CD8-positive, alpha-beta memory T cell (primary cell): ENCODE measurements at regions not wholly inside any gene's neighbourhood (a gene's known extent, or its start where the extent isn't known, plus 50 kb on each side); places are given as distances from the start of the nearest gene placed in this dataset.

Experiments used
- CTCF ChIA-PET: fragments of 350-600 bp; sonication (Branson Sonifier 250); formaldehyde crosslinking; loops from one replicate; lab custom pipeline; 2021; ENCODE audit warnings: antibody characterized with exemption; lab: Charles Lee
- POLR2A ChIA-PET: fragments of 350-600 bp; sonication (Branson Sonifier 250); formaldehyde crosslinking; loops from one replicate; lab custom pipeline; 2021; ENCODE audit warnings: antibody characterized with exemption; lab: Charles Lee
- DNase-seq, 5 donors: peaks; one replicate each; pipeline versions ENCODE4 v3.0.0 to v3.0.0-alpha.2; 2020 to 2022; ENCODE audit warnings: mixed read lengths in 1 of 5
- H3K27ac ChIP-seq: one replicate; pipeline ENCODE4 v1.7.0; 2013; ENCODE audit warnings: low read depth, mild to moderate bottlenecking, low read length, moderate library complexity
- H3K27me3 ChIP-seq: 2 replicates; pipeline ENCODE4 v1.7.0; 2013; ENCODE audit warnings: low read length, mild to moderate bottlenecking; ENCODE audit not compliant: insufficient read depth, poor library complexity, severe bottlenecking
- H3K36me3 ChIP-seq: 2 replicates; pipeline ENCODE4 v1.7.0; 2013; ENCODE audit warnings: mild to moderate bottlenecking, low read length, moderate library complexity; ENCODE audit not compliant: insufficient read depth
- H3K4me1 ChIP-seq: 2 replicates; pipeline ENCODE4 v1.7.0; 2013; ENCODE audit warnings: mild to moderate bottlenecking, low read length, moderate library complexity; ENCODE audit not compliant: insufficient read depth
- H3K4me3 ChIP-seq: 2 replicates; pipeline ENCODE4 v1.7.0; 2013; ENCODE audit warnings: mild to moderate bottlenecking, low read length
- H3K9me3 ChIP-seq: 2 replicates; pipeline ENCODE4 v1.7.0; 2013; ENCODE audit warnings: mild to moderate bottlenecking, low read length
- H3K27ac Mint-ChIP-seq, 8 donors: one replicate each; pipeline ENCODE4 v1.8.0; 2020 to 2021; ENCODE audit warnings: mixed read lengths in 8 of 8, mild to moderate bottlenecking in 6 of 8, inconsistent platforms in 3 of 8, moderate library complexity in 3 of 8
- H3K27me3 Mint-ChIP-seq, 2 donors: one replicate each; pipeline ENCODE4 v1.8.0; 2020 to 2021; ENCODE audit warnings: mixed read lengths in 2 of 2, mild to moderate bottlenecking in 1 of 2, moderate library complexity in 1 of 2
- H3K36me3 Mint-ChIP-seq, 3 donors: one replicate each; pipeline ENCODE4 v1.8.0; 2020 to 2021; ENCODE audit warnings: mixed read lengths in 3 of 3, inconsistent platforms in 1 of 3, mild to moderate bottlenecking in 1 of 3
- H3K4me1 Mint-ChIP-seq, 3 donors: one replicate each; pipeline ENCODE4 v1.8.0; 2020 to 2021; ENCODE audit warnings: mixed read lengths in 3 of 3, inconsistent platforms in 1 of 3, mild to moderate bottlenecking in 1 of 3
- H3K4me3 Mint-ChIP-seq, 7 donors: one replicate each; pipeline ENCODE4 v1.8.0; 2020 to 2021; ENCODE audit warnings: mixed read lengths in 7 of 7, mild to moderate bottlenecking in 6 of 7, moderate library complexity in 4 of 7, inconsistent platforms in 2 of 7
- H3K9me3 Mint-ChIP-seq, 5 donors: one replicate each; pipeline ENCODE4 v1.8.0; 2020 to 2022; ENCODE audit warnings: mixed read lengths in 5 of 5, mild to moderate bottlenecking in 3 of 5, moderate library complexity in 2 of 5, inconsistent platforms in 1 of 5

DNA sequence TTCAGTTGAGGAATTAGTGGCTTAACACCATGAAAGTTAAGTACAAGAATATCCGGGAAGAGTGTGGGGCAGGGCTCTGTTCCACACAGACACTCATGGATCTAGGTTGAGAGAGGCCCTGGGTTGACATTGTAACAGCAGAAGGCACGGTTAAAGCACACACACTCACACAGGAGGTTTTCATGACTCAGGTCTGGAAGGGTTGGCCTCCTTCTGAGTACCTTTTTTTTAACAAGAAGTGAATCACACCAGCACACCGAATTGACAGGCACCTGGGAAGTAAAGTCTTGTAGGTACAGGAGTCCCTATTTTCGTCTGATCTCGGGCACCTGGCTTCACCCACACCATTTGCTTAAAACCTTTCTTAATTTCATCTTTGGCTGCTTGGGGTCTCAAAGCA, 509.4 kb upstream of the ADARB2 start:
- peaks cover 0 to 3% of the 10 kb centered on the region in 2 donors for H3K27me3 Mint-ChIP-seq
- Histone ChIP-seq H3K27me3 (no peaks in the 10 kb centered on the region), H3K9me3 (no peaks in the 10 kb centered on the region), H3K36me3 (no peaks in the 10 kb centered on the region), H3K27ac (no peak overlapping the region), H3K4me1 (no peaks in the 10 kb centered on the region), H3K4me3 (no peak overlapping the region)
- no peaks in the 10 kb centered on the region for H3K36me3 Mint-ChIP-seq
- H3K4me1 Mint-ChIP-seq, result no peaks in the 10 kb centered on the region
- ChIA-PET CTCF (no interaction called here), POLR2A (no interaction called here)
- H3K27ac Mint-ChIP-seq, result no peak overlapping the region
- DNase-seq, result no peak
- no peak overlapping the region for H3K4me3 Mint-ChIP-seq
- H3K9me3 Mint-ChIP-seq, result peaks cover 0 to 4% (median 2%) of the 10 kb centered on the region in 5 donors

DNA sequence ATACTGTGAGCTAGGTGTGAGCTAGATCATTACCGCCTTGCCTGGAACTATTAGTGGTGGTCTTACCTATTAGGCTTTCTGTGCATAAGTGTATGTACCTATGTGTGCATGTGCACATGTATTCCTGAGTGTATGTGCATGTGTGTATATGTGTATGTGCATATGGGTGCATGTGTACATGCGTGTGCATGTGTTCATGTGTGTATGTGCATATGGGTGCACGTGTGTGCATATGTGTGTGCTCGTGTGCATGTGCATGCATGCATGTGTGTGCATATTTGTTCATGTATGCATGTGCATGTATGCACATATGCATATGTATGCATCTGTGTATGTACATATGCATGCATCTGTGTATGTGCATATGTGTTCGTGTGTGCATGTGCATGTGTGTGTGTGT, 508.3 kb upstream of the ADARB2 start:
- H3K36me3 Mint-ChIP-seq, result no peaks in the 10 kb centered on the region
- no peak overlapping the region for H3K27ac ChIP-seq
- no peak overlapping the region for H3K4me3 ChIP-seq
- peaks cover 0 to 4% (median under 1%) of the 10 kb centered on the region in 5 donors for H3K9me3 Mint-ChIP-seq
- ChIA-PET POLR2A (no interaction called here), CTCF (no interaction called here)
- H3K9me3 ChIP-seq, result no peaks in the 10 kb centered on the region
- no peaks in the 10 kb centered on the region for H3K4me1 Mint-ChIP-seq
- no peaks in the 10 kb centered on the region for H3K36me3 ChIP-seq
- no peak overlapping the region for H3K4me3 Mint-ChIP-seq
- DNase-seq, result no peak
- no peak overlapping the region for H3K27ac Mint-ChIP-seq
- no peaks in the 10 kb centered on the region for H3K4me1 ChIP-seq
- H3K27me3 Mint-ChIP-seq, result no peaks in the 10 kb centered on the region
- no peaks in the 10 kb centered on the region for H3K27me3 ChIP-seq

DNA sequence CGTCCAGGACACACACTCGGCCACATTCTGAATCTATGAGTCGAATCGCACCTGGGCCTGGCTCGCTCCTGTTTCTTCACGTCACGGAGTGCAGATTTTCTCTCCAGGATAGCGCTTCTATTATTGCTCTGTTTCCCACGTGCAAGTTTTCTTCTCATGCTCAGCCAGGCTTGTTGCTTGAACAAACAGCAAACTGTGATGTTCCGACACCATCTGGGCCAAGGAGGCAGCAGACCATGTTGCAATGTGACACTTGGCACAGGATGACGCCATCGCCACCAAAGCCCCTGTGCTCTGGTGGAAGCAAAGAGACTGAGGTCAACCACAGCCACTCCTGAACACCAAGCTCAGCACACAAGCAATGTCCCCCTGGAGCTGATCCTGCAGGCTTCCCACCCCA, 507.1 kb upstream of the ADARB2 start:
- POLR2A ChIA-PET, result no interaction called here

DNA sequence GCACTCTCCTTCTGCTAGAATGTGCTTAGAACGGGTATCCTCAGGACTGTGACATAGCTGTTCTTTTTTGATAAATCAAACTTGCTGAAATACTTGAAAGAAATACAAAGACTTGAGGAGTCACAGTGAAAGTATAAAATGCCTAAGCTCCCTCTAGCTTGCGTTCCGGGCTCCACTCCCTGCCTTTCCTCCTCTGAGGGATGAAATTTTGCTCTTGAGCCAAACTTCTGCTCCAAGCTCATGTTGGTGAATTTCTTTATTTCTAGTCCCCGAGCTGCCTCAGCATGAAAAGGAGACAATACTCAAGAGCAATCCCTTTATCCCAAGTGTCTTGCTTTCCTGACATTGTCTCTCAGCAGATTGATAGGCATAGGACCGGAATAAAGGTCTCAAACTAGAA, 499.6 kb upstream of the ADARB2 start:
- no peaks in the 10 kb centered on the region for H3K27me3 ChIP-seq
- H3K4me3 Mint-ChIP-seq, result no peak overlapping the region
- no peaks in the 10 kb centered on the region for H3K36me3 Mint-ChIP-seq
- ChIA-PET CTCF (no interaction called here), POLR2A (no interaction called here)
- H3K27ac ChIP-seq, result no peak overlapping the region
- no peaks in the 10 kb centered on the region for H3K27me3 Mint-ChIP-seq
- no peaks in the 10 kb centered on the region for H3K4me1 Mint-ChIP-seq
- peaks cover 0 to 5% (median 0%) of the 10 kb centered on the region in 5 donors for H3K9me3 Mint-ChIP-seq
- no peak overlapping the region for H3K27ac Mint-ChIP-seq
- H3K4me1 ChIP-seq, result no peaks in the 10 kb centered on the region
- no peak for DNase-seq
- no peaks in the 10 kb centered on the region for H3K9me3 ChIP-seq
- no peak overlapping the region for H3K4me3 ChIP-seq
- H3K36me3 ChIP-seq, result no peaks in the 10 kb centered on the region

More for the DNA sequence above, 507.1 kb upstream of the ADARB2 start:
- no peak overlapping the region for H3K4me3 ChIP-seq
- DNase-seq, result no peak
- H3K36me3 ChIP-seq, result no peaks in the 10 kb centered on the region
- Mint-ChIP-seq H3K9me3 (peaks cover 0 to 4% (median 0%) of the 10 kb centered on the region in 5 donors), H3K4me1 (no peaks in the 10 kb centered on the region), H3K27ac (no peak overlapping the region), H3K36me3 (no peaks in the 10 kb centered on the region), H3K4me3 (no peak overlapping the region), H3K27me3 (no peaks in the 10 kb centered on the region)
- no peaks in the 10 kb centered on the region for H3K4me1 ChIP-seq
- H3K9me3 ChIP-seq, result no peaks in the 10 kb centered on the region
- no peaks in the 10 kb centered on the region for H3K27me3 ChIP-seq
- no peak overlapping the region for H3K27ac ChIP-seq
- CTCF ChIA-PET, result no interaction called here

DNA sequence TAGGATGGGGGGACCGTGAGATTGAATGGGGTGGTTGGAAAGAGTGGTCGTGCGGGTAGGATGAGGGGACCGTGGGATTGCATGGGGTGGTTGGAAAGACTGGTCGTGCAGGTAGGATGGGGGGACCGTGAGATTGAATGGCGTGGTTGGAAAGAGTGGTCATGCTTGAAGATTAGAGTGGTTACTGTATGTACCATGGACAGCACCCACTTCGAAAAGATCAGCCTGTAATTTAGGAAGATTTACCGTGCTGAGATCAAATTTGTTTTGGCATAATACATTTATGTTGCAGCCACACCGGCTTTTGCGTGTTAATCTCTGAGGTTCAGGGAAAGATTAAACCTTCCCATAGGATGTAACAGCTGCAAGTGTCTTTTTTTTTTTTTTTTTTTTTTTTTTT, 495.2 kb upstream of the ADARB2 start:
- Histone ChIP-seq H3K4me1 (no peaks in the 10 kb centered on the region), H3K27me3 (no peaks in the 10 kb centered on the region), H3K36me3 (no peaks in the 10 kb centered on the region), H3K9me3 (no peaks in the 10 kb centered on the region), H3K27ac (no peak overlapping the region), H3K4me3 (no peak overlapping the region)
- peaks cover 0 to 5% (median 0%) of the 10 kb centered on the region in 5 donors for H3K9me3 Mint-ChIP-seq
- no peaks in the 10 kb centered on the region for H3K27me3 Mint-ChIP-seq
- no peak overlapping the region for H3K4me3 Mint-ChIP-seq
- no peak overlapping the region for H3K27ac Mint-ChIP-seq
- no peak for DNase-seq
- no peaks in the 10 kb centered on the region for H3K36me3 Mint-ChIP-seq
- ChIA-PET CTCF (no interaction called here), POLR2A (no interaction called here)
- H3K4me1 Mint-ChIP-seq, result no peaks in the 10 kb centered on the region

DNA sequence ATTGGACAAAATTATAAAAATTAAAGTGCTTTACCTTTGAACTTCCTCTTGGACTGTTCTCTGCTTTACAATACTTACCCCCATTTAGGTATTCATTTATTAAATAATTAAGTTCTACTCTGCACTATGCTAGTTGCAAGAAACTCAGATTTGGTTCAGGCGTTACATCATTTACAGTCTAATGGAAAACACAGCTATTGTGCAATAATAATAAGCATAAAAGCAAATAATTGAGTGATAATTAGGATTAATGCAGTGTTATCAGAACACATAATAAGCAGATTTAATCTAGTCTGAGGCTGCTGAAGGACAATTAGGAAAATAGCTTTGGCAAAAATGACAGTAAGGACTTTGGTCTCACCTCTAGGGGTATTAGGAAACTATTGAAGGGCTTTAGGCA, 493.2 kb upstream of the ADARB2 start:
- H3K4me3 Mint-ChIP-seq, result no peak overlapping the region
- CTCF ChIA-PET, result no interaction called here

DNA sequence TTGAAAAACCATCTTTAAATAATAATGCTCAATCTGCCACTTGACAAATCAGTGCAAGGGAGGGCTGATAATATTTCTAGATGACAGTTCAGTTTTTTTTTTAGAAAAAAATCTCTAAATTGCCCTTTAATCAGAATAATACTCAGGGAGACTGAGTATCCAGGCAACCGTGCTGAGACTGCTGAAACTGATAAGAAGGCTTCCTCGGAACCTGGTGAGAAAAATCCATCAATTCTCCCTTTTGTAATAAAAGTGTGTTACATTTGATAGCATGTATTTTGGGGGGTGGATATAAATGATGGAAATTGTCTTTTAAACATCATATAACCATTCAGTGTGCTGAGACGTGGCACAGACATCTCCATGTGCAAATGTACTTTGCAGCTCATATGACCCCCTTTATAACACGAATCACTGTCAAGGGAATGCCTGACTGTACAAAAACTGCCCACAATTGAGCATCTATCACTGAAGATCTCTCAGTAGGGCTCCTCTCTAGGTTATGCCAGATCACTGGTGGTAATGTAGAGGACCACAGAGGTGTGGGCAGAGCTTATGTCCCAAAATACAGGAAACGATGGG, 491.1 kb upstream of the ADARB2 start:
- DNase-seq, result no peak
- H3K9me3 Mint-ChIP-seq, result peaks cover 0 to 4% (median 2%) of the 10 kb centered on the region in 5 donors
- no peaks in the 10 kb centered on the region for H3K4me1 Mint-ChIP-seq
- ChIA-PET POLR2A (no interaction called here), CTCF (no interaction called here)
- Histone ChIP-seq H3K36me3 (no peaks in the 10 kb centered on the region), H3K4me3 (no peak overlapping the region), H3K27ac (no peak overlapping the region), H3K4me1 (no peaks in the 10 kb centered on the region), H3K9me3 (no peaks in the 10 kb centered on the region), H3K27me3 (no peaks in the 10 kb centered on the region)
- no peaks in the 10 kb centered on the region for H3K36me3 Mint-ChIP-seq
- H3K27ac Mint-ChIP-seq, result no peak overlapping the region
- H3K27me3 Mint-ChIP-seq, result peaks cover 0 to 2% of the 10 kb centered on the region in 2 donors
- H3K4me3 Mint-ChIP-seq, result no peak overlapping the region

More for the DNA sequence above, 493.2 kb upstream of the ADARB2 start:
- DNase-seq, result no peak
- H3K36me3 Mint-ChIP-seq, result no peaks in the 10 kb centered on the region
- H3K9me3 ChIP-seq, result no peaks in the 10 kb centered on the region
- POLR2A ChIA-PET, result no interaction called here
- H3K36me3 ChIP-seq, result no peaks in the 10 kb centered on the region
- no peaks in the 10 kb centered on the region for H3K27me3 ChIP-seq
- H3K4me3 ChIP-seq, result no peak overlapping the region
- no peak overlapping the region for H3K27ac Mint-ChIP-seq
- H3K27ac ChIP-seq, result no peak overlapping the region
- peaks cover 0 to 5% (median 0%) of the 10 kb centered on the region in 5 donors for H3K9me3 Mint-ChIP-seq
- H3K4me1 ChIP-seq, result no peaks in the 10 kb centered on the region
- H3K27me3 Mint-ChIP-seq, result no peaks in the 10 kb centered on the region
- H3K4me1 Mint-ChIP-seq, result no peaks in the 10 kb centered on the region

DNA sequence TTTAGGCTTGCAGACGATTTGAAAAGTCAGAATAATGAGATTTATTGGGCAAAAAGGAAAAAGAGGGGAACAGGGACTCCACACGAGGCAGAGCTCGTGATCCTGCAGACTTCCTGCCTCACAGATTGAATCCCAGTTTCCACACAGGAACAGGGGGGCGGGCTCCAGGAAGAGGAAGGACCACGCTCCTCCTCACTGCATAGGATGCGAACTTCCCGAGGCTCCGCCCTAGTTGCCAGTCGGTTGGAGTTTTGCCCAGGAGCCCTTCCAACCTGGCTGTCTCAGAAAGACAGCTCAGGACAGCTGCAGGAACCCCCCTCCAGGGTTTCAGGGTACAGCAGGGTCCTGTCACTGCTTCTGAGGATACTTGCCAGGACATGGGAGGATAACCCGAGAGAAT, 488.3 kb upstream of the ADARB2 start:
- H3K4me3 Mint-ChIP-seq, result no peak overlapping the region
- CTCF ChIA-PET, result no interaction called here

More for the DNA sequence above, 488.3 kb upstream of the ADARB2 start:
- no peak for DNase-seq
- POLR2A ChIA-PET, result no interaction called here
- Histone ChIP-seq H3K4me1 (no peaks in the 10 kb centered on the region), H3K4me3 (no peak overlapping the region), H3K9me3 (no peaks in the 10 kb centered on the region), H3K36me3 (no peaks in the 10 kb centered on the region), H3K27ac (no peak overlapping the region), H3K27me3 (no peaks in the 10 kb centered on the region)
- Mint-ChIP-seq H3K27ac (no peak overlapping the region), H3K4me1 (peaks cover 0 to 3% (median 2%) of the 10 kb centered on the region in 3 donors), H3K36me3 (no peaks in the 10 kb centered on the region), H3K9me3 (peaks cover 0 to 3% (median 0%) of the 10 kb centered on the region in 5 donors), H3K27me3 (peaks cover 0 to 2% of the 10 kb centered on the region in 2 donors)
